ENCODE measurements at regions not wholly inside any gene's neighbourhood (a gene's known extent, or its start where the extent isn't known, plus 50 kb on each side); places are given as distances from the start of the nearest gene placed in this dataset.

DNA sequence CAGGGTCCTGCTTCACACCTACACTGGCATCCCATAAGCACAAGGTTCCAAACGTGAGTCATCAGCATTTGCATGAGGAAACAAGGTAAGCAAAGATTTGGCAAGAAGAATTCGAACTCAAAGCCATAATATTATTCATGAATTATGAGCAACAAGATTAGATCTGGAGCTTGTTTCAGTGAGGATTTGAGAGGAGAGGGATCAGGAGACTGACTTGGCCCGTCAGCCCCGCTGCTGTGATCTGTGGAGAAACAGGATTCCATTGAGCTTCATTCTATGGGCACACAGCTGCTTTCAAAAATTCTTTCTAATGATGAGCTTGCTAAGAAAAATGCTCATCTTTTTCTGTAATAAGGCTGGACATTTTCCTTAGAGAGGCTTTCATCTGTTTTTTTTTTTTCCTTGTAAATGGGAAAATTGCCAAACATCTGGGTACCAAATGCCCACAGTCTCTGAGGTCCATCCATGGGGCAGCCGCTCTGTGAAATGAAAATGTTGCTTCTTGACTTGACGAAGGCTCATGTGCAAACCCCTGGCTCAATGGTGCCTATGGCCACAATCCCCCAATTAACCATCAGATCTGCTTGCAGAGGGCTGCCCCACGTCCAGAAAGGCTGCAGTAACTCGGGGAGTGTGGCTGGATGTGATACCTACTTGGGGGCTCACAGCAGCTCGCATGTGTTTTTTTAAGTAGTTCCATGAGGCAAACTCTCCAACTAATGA is 179.3 kb downstream of the TMEM18 start (continued):
- no peak for TF ChIP-seq SP1 (IDR thresholded peaks at IDR 0.05; ENCODE audit: low read depth, low read length)
- no peak for TF ChIP-seq ZNF274 (IDR thresholded peaks at IDR 0.05; ENCODE audit: borderline replicate concordance, extremely low read depth, low read length)
- no peak for TF ChIP-seq TEAD4 (IDR thresholded peaks at IDR 0.05; ENCODE audit: low read depth, low read length)
- TF ChIP-seq, protein P1, sequence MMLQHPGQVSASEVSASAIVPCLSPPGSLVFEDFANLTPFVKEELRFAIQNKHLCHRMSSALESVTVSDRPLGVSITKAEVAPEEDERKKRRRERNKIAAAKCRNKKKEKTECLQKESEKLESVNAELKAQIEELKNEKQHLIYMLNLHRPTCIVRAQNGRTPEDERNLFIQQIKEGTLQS (IDR thresholded peaks at IDR 0.05; ENCODE audit: insufficient read depth, low read depth, low read length): no peak
